Endothelial cell of umbilical vein (primary cell): ENCODE measurements at regions not wholly inside any gene's neighbourhood (a gene's known extent, or its start where the extent isn't known, plus 50 kb on each side); places are given as distances from the start of the nearest gene placed in this dataset.

Experiments used
- BruUV-seq: library from RNA; stranded (reverse); fragments of 400-500 nt; replicated peaks from 2 replicates; lab custom pipeline; 2021; lab: Mats Ljungman, UMichigan
- CTCF ChIA-PET: fragments of 300-600, 350-600 bp; sonication (Branson Sonifier 250); formaldehyde crosslinking; loops from one replicate; lab custom pipeline; 2021; ENCODE audit warnings: antibody characterized with exemption, inconsistent platforms; lab: Charles Lee
- POLR2A ChIA-PET: fragments of 300-600, 350-600 bp; sonication (Branson Sonifier 250); formaldehyde crosslinking; loops from one replicate; lab custom pipeline; 2021; ENCODE audit warnings: antibody characterized with exemption, inconsistent platforms; lab: Charles Lee
- DNase-seq: peaks from one replicate; pipeline ENCODE4 v3.0.0-alpha.2; 2011; ENCODE audit warnings: low read depth, low spot score
- FAIRE-seq: peaks from 2 replicates; lab custom pipeline; 2011; peaks lifted over from hg19 to GRCh38; lab: Jason Lieb, UNC
- H2AFZ ChIP-seq: 2 replicates; pipeline ENCODE4 v1.6.0; 2012; ENCODE audit warnings: low read depth, low read length, control low read depth, inconsistent platforms
- H3K27ac ChIP-seq: 2 replicates; pipeline ENCODE4 v1.5.1; 2011; ENCODE audit warnings: low read depth, mild to moderate bottlenecking, control low read depth, low read length, moderate library complexity; ENCODE audit not compliant: insufficient read depth
- H3K27me3 ChIP-seq, 2 experiments: 2 replicates each; pipeline versions ENCODE4 v1.6.0 to v1.6.1; 2011; ENCODE audit warnings: low read length in 2 of 2, mixed read lengths in 1 of 2; ENCODE audit not compliant: control insufficient read depth in 2 of 2, insufficient read depth in 2 of 2
- H3K36me3 ChIP-seq, 2 experiments: 2 replicates in 1 of 2; 3 replicates in 1 of 2; pipeline ENCODE4 v1.5.1; 2011; ENCODE audit warnings: low read length in 2 of 2, mild to moderate bottlenecking in 1 of 2, moderate library complexity in 1 of 2; ENCODE audit not compliant: control insufficient read depth in 2 of 2, insufficient read depth in 2 of 2; ENCODE audit errors: extremely low read depth in 1 of 2
- H3K4me1 ChIP-seq: 3 replicates; pipeline ENCODE4 v1.5.1; 2011; ENCODE audit warnings: mild to moderate bottlenecking, low read length; ENCODE audit not compliant: control insufficient read depth, insufficient read depth; ENCODE audit errors: extremely low read depth
- H3K4me2 ChIP-seq: 2 replicates; pipeline ENCODE4 v1.6.1; 2011; ENCODE audit warnings: low read length, control low read depth, mixed read lengths; ENCODE audit not compliant: insufficient read depth
- H3K4me3 ChIP-seq, 3 experiments: fragments of 200-600 bp in 1 of 3; sonication (generic), shearing (Covaris generic) in 1 of 3; replicated peaks in 1 of 3; 2 replicates each; pipeline ENCODE4 v1.5.1; 2011 to 2016; ENCODE audit warnings: control low read depth in 3 of 3, low read length in 3 of 3, mild to moderate bottlenecking in 2 of 3, inconsistent platforms in 1 of 3, low read depth in 1 of 3, moderate library complexity in 1 of 3; ENCODE audit not compliant: insufficient read depth in 1 of 3
- H3K79me2 ChIP-seq: 2 replicates; pipeline ENCODE4 v1.6.0; 2012; ENCODE audit warnings: low read length, inconsistent platforms; ENCODE audit not compliant: control insufficient read depth, insufficient read depth
- H3K9ac ChIP-seq: replicated peaks from 2 replicates; pipeline ENCODE3; 2011; ENCODE audit warnings: low read length, control low read depth; ENCODE audit not compliant: insufficient read depth; ENCODE audit errors: extremely low read depth
- H3K9me1 ChIP-seq: replicated peaks from 3 replicates; pipeline ENCODE4 v1.6.0; 2011; ENCODE audit warnings: mild to moderate bottlenecking, low read length; ENCODE audit not compliant: control insufficient read depth, insufficient read depth; ENCODE audit errors: extremely low read depth
- H3K9me3 ChIP-seq: replicated peaks from 2 replicates; pipeline ENCODE4 v1.5.1; 2012; ENCODE audit warnings: low read length, inconsistent platforms; ENCODE audit not compliant: control insufficient read depth, insufficient read depth
- H4K20me1 ChIP-seq: replicated peaks from 2 replicates; pipeline ENCODE3; 2011; ENCODE audit warnings: mild to moderate bottlenecking, low read length; ENCODE audit not compliant: control insufficient read depth, insufficient read depth; ENCODE audit errors: extremely low read depth
- CTCF ChIP-seq, 2 donors: IDR thresholded peaks; 1 replicate in 1 of 2; 2 replicates in 1 of 2; pipeline ENCODE4 v1.5.1; 2011; ENCODE audit warnings: low read length in 2 of 2, mild to moderate bottlenecking in 2 of 2, moderate library complexity in 2 of 2, control low read depth in 1 of 2, inconsistent platforms in 1 of 2, low read depth in 1 of 2; ENCODE audit not compliant: insufficient read depth in 1 of 2; ENCODE audit errors: extremely low read depth in 1 of 2
- EZH2 ChIP-seq: IDR thresholded peaks from 2 replicates; pipeline ENCODE4 v1.6.1; 2012; ENCODE audit warnings: borderline replicate concordance, low read depth, mild to moderate bottlenecking, moderate library complexity, low read length, inconsistent platforms; ENCODE audit not compliant: severe bottlenecking
- FOS ChIP-seq: IDR thresholded peaks from 2 replicates; pipeline ENCODE4 v1.6.1; 2011; ENCODE audit warnings: mild to moderate bottlenecking, low read length, moderate library complexity, borderline replicate concordance; ENCODE audit not compliant: insufficient read depth
- GATA2 ChIP-seq: IDR thresholded peaks from 2 replicates; pipeline ENCODE4 v1.7.0; 2011; ENCODE audit warnings: low read depth, mild to moderate bottlenecking, moderate library complexity, mixed read lengths, low read length; ENCODE audit not compliant: insufficient read length, insufficient read depth
- JUN ChIP-seq: IDR thresholded peaks from 2 replicates; pipeline ENCODE4 v1.6.1; 2011; ENCODE audit warnings: borderline replicate concordance, low read depth; ENCODE audit not compliant: insufficient read length, insufficient read depth
- MAX ChIP-seq: IDR thresholded peaks from 2 replicates; pipeline ENCODE4 v1.6.1; 2011; ENCODE audit not compliant: insufficient read depth, insufficient read length
- MYC ChIP-seq: IDR thresholded peaks from one replicate; pipeline ENCODE4 v1.6.1; 2011; ENCODE audit warnings: mild to moderate bottlenecking, low read depth, low read length
- POLR2A ChIP-seq: IDR thresholded peaks from 2 replicates; pipeline ENCODE4 v1.6.1; 2012; ENCODE audit warnings: low read depth, mild to moderate bottlenecking, control low read depth, low read length
- POLR2AphosphoS5 ChIP-seq: IDR thresholded peaks from 2 replicates; pipeline ENCODE4 v1.6.1; 2012; ENCODE audit warnings: low read depth, mild to moderate bottlenecking, control low read depth, low read length, moderate library complexity; ENCODE audit not compliant: insufficient read depth
- dilution Hi-C: fragments of 300-500 bp; cut with MboI; formaldehyde crosslinking; loops from one replicate; pipeline ENCODE4 v1.15.0; 2019; ENCODE audit warnings: low sequenced_read_pairs; ENCODE audit not compliant: extremely low pct_ligation_motif_present
- intact Hi-C: fragments of 100-400 bp; cut with micrococcal nuclease; formaldehyde crosslinking; loops from one replicate; pipeline ENCODE4 v1.10.0; 2022

GRCh38 chr2:208990716-208991115, 433.1 kb upstream of the MAP2 start:
- dilution Hi-C loops (no loop called here), intact Hi-C loops (no loop called here)
- H3K4me1 ChIP-seq, result no peaks in the 10 kb centered on the region
- ChIA-PET POLR2A (no interaction called here), CTCF (no interaction called here)
- TF ChIP-seq CTCF (IDR thresholded peaks at IDR 0.05; ENCODE audit: extremely low read depth in 1 of 2, insufficient read depth in 1 of 2, low read depth in 1 of 2, low read length in 2 of 2) (no peak), MYC (no peak), MAX (no peak), GATA2 (no peak), EZH2 (no peak), JUN (no peak), POLR2AphosphoS5 (no peak), FOS (no peak), POLR2A (no peak)
- no peaks in the 10 kb centered on the region for H3K36me3 ChIP-seq
- no peak overlapping the region for H3K4me3 ChIP-seq
- H3K27me3 ChIP-seq, result no peaks in the 10 kb centered on the region
- no TSS peak for BruUV-seq
- no peaks in the 10 kb centered on the region for H3K9me3 ChIP-seq
- H3K4me2 ChIP-seq, result no peak overlapping the region
- FAIRE-seq (no peak), DNase-seq (no peak)
- H3K9ac ChIP-seq, result no peak overlapping the region
- H4K20me1 ChIP-seq, result no peaks in the 10 kb centered on the region
- no peaks in the 10 kb centered on the region for H3K9me1 ChIP-seq
- H2AFZ ChIP-seq, result no peak overlapping the region
- H3K27ac ChIP-seq, result no peak overlapping the region
- no peaks in the 10 kb centered on the region for H3K79me2 ChIP-seq
